ELR (cell line): ENCODE measurements at regions not wholly inside any gene's neighbourhood (a gene's known extent, or its start where the extent isn't known, plus 50 kb on each side); places are given as distances from the start of the nearest gene placed in this dataset.

ENCODE experiments used
- DNase-seq: peaks from one replicate; pipeline ENCODE4 v3.0.0-alpha.2; 2015; ENCODE audit warnings: low read depth

- DNase-seq: no peak
Observed at GRCh38 chr6:104320896-104321295, 538.8 kb downstream of the HACE1 start.

GRCh38 chr6:104312851-104313250 lies 546.9 kb downstream of the HACE1 start:
- peak; percentile 46 for DNase-seq

GRCh38 chr6:104306211-104306610 lies 553.5 kb downstream of the HACE1 start:
- DNase-seq: no peak

GRCh38 chr6:104305206-104305605 lies 554.5 kb downstream of the HACE1 start:
- DNase-seq: no peak

GRCh38 chr6:104301951-104302350 lies 557.8 kb downstream of the HACE1 start:
- DNase-seq: no peak

- no peak for DNase-seq
Observed at GRCh38 chr6:104286641-104287040, 573.1 kb downstream of the HACE1 start.

GRCh38 chr6:104284872-104285271 lies 574.8 kb downstream of the HACE1 start:
- DNase-seq: no peak

- DNase-seq: no peak
Observed at GRCh38 chr6:104282581-104282980, 577.1 kb downstream of the HACE1 start.

GRCh38 chr6:104281370-104281769 lies 578.3 kb downstream of the HACE1 start:
- no peak for DNase-seq

GRCh38 chr6:104268389-104268788 lies 591.3 kb downstream of the HACE1 start:
- no peak for DNase-seq

- DNase-seq: no peak
Observed at GRCh38 chr6:104266922-104267321, 592.8 kb downstream of the HACE1 start.

GRCh38 chr6:104256646-104257045 lies 603.1 kb downstream of the HACE1 start:
- DNase-seq: no peak

GRCh38 chr6:104253236-104253635 lies 606.5 kb downstream of the HACE1 start:
- DNase-seq: no peak

- peak; percentile 70 for DNase-seq
Observed at GRCh38 chr6:104252276-104252675, 607.4 kb downstream of the HACE1 start.

- no peak for DNase-seq
Observed at GRCh38 chr6:104251651-104252050, 608.1 kb downstream of the HACE1 start.

- DNase-seq: no peak
Observed at GRCh38 chr6:104240865-104241264, 618.9 kb downstream of the HACE1 start.

- DNase-seq: no peak
Observed at GRCh38 chr6:104239971-104240370, 619.7 kb downstream of the HACE1 start.

GRCh38 chr6:104229057-104229456 lies 630.7 kb downstream of the HACE1 start:
- no peak for DNase-seq

GRCh38 chr6:104227508-104227907 lies 632.2 kb downstream of the HACE1 start:
- no peak for DNase-seq

- DNase-seq: no peak
Observed at GRCh38 chr6:104226790-104227446, 632.8 kb downstream of the HACE1 start.

GRCh38 chr6:104218116-104218515 lies 641.6 kb downstream of the HACE1 start:
- DNase-seq: peak; percentile 58

- peak; percentile 17 for DNase-seq
Observed at GRCh38 chr6:104214901-104215300, 644.8 kb downstream of the HACE1 start.

GRCh38 chr6:104212977-104213668 lies 646.6 kb downstream of the HACE1 start:
- DNase-seq: no peak

- DNase-seq: no peak
Observed at GRCh38 chr6:104207635-104208034, 652.1 kb downstream of the HACE1 start.
